GM12864 (cell line): ENCODE measurements at regions not wholly inside any gene's neighbourhood (a gene's known extent, or its start where the extent isn't known, plus 50 kb on each side); places are given as distances from the start of the nearest gene placed in this dataset.
"Not testable (repeated sequence)": the region's sequence is repeated elsewhere in the genome, so short reads cannot be mapped to it uniquely, and the experiment has no call there.

ENCODE experiments used
- DNase-seq: peaks from one replicate; pipeline ENCODE4 v3.0.0-alpha.2; 2011; ENCODE audit warnings: low read depth
- H3K4me3 ChIP-seq: 2 replicates; pipeline ENCODE4 v1.5.1; 2011; ENCODE audit warnings: mild to moderate bottlenecking, low read depth, low read length, control low read depth
- CTCF ChIP-seq: IDR thresholded peaks from 2 replicates; pipeline ENCODE4 v1.5.1; 2011; ENCODE audit warnings: low read depth, mild to moderate bottlenecking, moderate library complexity, low read length, control low read depth, inconsistent platforms; ENCODE audit errors: missing control alignments

GRCh38 chr3:106512846-106513245 is 644.0 kb upstream of the CBLB start:
- no peak for TF ChIP-seq CTCF
- no peak overlapping the region for H3K4me3 ChIP-seq
- no peak for DNase-seq

- TF ChIP-seq CTCF: no peak
- no peak overlapping the region for H3K4me3 ChIP-seq
- no peak for DNase-seq
These were observed 645.6 kb upstream of the CBLB start for GRCh38 chr3:106514431-106514830.

GRCh38 chr3:106518516-106518915 is 649.7 kb upstream of the CBLB start:
- H3K4me3 ChIP-seq: no peak overlapping the region
- DNase-seq: no peak
- no peak for TF ChIP-seq CTCF

GRCh38 chr3:106522397-106522796 is 653.6 kb upstream of the CBLB start:
- no peak for TF ChIP-seq CTCF
- DNase-seq: no peak
- H3K4me3 ChIP-seq: no peak overlapping the region

- DNase-seq: no peak
- TF ChIP-seq CTCF: no peak
- H3K4me3 ChIP-seq: no peak overlapping the region
These were observed 660.1 kb upstream of the CBLB start for GRCh38 chr3:106528932-106529331.

GRCh38 chr3:106529738-106530137 is 660.9 kb upstream of the CBLB start:
- H3K4me3 ChIP-seq: no peak overlapping the region
- no peak for TF ChIP-seq CTCF
- no peak for DNase-seq

- H3K4me3 ChIP-seq: no peak overlapping the region
- TF ChIP-seq CTCF: no peak
- no peak for DNase-seq
These were observed 661.6 kb upstream of the CBLB start for GRCh38 chr3:106530367-106530766.

GRCh38 chr3:106531771-106532329 is 663.0 kb upstream of the CBLB start:
- DNase-seq: not testable (repeated sequence)

More at GRCh38 chr3:106531771-106532329, 663.0 kb upstream of the CBLB start:
- H3K4me3 ChIP-seq: not testable (repeated sequence)
